Epithelial cell of esophagus (primary cell): ENCODE measurements at regions not wholly inside any gene's neighbourhood (a gene's known extent, or its start where the extent isn't known, plus 50 kb on each side); places are given as distances from the start of the nearest gene placed in this dataset.

ENCODE experiments used
- DNase-seq: peaks from one replicate; pipeline ENCODE4 v3.0.0; 2010; ENCODE audit warnings: low read depth
- H3K4me3 ChIP-seq: 2 replicates; pipeline ENCODE4 v1.5.1; 2011; ENCODE audit warnings: mild to moderate bottlenecking, low read length, control low read depth
- TF ChIP-seq, protein P1 (sequence below): IDR thresholded peaks from 2 replicates; pipeline ENCODE4 v1.5.1; 2011; ENCODE audit warnings: low read depth, mild to moderate bottlenecking, low read length, control low read depth, inconsistent platforms; ENCODE audit not compliant: insufficient read depth; ENCODE audit errors: missing control alignments

DNA sequence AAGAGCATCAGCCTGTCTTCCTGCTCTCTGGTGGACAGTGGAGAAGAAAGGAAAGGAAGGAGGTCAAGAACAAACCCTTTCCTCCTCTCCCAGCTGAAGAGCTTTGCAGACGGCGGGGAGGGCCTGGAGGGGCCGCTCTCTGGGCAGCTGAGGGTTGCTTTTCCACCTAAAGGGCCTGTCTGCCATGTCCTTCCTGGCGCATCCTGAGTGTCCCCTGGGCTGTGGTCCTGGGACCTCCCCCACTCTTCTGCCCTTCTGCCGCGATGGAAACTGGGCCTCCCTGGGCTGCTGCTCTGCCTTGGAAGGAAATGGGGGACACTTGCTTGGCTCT lies 107.0 kb downstream of the ETS2 start:
- DNase-seq, result no peak
- H3K4me3 ChIP-seq, result no peak overlapping the region
- TF ChIP-seq, protein P1, sequence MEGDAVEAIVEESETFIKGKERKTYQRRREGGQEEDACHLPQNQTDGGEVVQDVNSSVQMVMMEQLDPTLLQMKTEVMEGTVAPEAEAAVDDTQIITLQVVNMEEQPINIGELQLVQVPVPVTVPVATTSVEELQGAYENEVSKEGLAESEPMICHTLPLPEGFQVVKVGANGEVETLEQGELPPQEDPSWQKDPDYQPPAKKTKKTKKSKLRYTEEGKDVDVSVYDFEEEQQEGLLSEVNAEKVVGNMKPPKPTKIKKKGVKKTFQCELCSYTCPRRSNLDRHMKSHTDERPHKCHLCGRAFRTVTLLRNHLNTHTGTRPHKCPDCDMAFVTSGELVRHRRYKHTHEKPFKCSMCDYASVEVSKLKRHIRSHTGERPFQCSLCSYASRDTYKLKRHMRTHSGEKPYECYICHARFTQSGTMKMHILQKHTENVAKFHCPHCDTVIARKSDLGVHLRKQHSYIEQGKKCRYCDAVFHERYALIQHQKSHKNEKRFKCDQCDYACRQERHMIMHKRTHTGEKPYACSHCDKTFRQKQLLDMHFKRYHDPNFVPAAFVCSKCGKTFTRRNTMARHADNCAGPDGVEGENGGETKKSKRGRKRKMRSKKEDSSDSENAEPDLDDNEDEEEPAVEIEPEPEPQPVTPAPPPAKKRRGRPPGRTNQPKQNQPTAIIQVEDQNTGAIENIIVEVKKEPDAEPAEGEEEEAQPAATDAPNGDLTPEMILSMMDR, result no peak

DNA sequence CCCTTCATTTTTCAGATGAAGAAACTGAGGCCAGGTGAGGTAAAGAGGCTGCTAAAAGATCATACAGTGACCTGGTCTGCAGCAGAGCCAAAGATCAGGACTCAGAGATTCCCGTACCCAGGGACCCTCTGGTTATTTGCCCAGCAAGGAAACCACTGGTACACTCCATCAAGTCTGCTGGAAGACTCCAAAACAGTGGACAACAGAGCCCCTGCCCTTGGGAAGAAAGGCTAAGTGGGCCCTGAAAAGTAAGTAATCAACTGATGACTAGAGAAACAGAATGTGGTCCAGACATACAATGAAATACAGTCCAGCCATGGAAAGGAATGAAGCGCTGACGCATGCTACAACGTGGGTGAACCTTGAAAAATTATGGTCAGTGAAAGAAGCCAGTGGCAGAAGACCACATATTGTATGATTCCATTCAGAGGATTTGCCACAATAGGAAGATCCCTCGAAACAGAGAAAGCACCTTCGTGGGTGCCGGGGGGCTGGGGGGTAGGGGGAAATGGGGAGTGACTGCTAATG lies 106.4 kb downstream of the ETS2 start:
- H3K4me3 ChIP-seq, result no peak overlapping the region
- DNase-seq, result no peak
- TF ChIP-seq, protein P1, result no peak

DNA sequence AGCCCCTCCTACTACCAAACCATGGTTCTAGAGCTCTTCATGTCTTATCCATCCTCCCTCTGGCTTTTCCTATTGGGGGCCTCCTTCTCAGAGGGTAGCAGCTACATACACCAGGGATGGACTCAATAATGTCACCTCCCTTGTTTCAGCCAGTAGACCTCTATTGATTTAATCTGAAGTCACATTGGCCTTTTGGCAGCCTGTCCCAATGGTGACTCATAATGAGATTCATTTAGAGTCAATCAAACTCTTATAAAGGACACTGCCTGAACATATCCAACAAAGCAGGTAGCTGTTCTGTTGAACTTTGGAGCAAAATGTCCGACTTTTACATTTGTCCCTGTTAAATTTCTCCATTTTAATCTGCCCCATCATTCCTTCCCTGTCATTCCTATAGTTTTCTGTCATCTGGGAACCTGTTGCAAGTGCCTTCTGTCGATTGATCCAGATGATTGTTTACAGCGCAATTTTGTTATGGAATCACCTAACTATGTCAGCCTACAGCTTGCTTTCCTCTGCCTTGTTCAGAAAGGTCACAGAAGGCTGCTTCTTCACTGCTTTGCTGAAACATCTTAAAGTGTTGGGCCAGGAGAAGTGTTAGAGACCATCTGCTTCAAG lies 105.9 kb downstream of the ETS2 start:
- DNase-seq, result peak; percentile 51
- H3K4me3 ChIP-seq, result no peak overlapping the region
- TF ChIP-seq, protein P1, result no peak

DNA sequence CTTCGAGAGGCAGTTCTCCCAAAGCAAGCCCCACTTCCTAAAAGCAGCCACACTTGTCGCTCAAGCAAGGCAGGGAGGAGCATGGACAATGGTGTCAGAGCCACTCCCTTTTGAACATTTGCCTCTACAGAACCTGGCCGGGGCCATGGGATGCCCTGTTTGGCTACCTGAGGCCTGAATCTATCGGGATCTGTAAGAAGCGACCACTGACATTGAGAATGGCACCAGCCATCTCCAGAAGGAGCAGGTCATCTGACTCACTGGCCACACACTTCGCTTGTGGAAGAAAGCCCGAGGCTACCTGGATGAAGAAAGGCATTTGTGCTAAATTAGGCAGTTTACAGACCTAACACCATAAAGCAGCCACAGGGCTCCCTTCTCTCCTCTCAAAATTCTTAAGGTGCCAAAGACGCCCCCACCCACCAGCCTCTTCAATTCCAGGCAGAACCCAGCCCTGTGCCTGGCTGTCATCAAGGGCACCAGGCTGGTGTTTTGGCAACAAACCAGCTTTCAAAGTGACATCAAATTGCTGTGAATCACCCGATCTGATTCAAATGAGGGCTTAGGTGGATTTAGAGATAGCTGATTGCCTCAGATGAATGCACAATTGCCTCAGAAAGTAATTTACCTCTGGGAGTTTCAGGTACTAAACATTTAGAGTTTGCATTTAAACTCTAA lies 104.8 kb downstream of the ETS2 start:
- H3K4me3 ChIP-seq, result no peak overlapping the region
- peak; percentile 92 for DNase-seq
- TF ChIP-seq, protein P1, result no peak

DNA sequence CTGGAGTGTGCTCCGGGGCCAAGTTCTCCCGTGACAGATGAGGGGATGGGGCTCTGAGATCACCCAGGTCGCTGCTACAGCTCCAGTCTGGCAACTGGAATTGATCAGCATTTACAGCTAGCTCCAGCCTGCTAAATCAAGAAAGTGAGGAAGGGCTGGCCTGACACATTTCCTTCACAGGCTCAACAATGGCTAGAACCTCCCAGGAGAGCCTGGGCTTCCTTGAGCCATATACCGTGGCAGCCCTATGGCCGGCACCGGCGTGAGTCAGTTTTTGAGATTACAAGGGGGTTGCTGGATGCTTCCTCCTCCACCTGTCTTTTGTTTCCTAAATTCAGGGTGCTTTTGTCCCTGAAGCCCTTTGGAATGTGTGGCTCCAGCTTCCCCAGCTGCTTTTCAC lies 104.2 kb downstream of the ETS2 start:
- no peak for DNase-seq
- TF ChIP-seq, protein P1, result no peak
- no peak overlapping the region for H3K4me3 ChIP-seq

DNA sequence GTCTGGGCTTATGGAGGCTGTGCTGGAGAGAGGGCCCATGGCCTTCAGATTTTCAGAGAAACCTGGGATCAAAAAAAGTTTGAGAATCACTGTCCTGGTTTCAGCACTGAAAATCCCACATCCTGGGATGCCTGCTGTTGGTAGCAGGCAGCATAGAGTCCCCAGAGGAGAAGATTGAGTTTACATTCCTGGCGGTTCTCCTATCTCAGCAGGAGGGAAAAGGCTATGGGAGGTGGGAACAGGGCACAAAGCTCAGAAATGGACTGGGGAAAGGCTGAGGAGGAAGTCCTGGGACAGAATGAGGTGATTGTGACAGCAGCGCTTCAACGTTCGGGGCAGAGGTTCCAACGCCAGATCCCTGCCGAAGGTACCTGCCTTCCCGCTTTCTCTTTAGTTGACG lies 103.4 kb downstream of the ETS2 start:
- no peak for DNase-seq
- TF ChIP-seq, protein P1, result no peak
- H3K4me3 ChIP-seq, result no peak overlapping the region

DNA sequence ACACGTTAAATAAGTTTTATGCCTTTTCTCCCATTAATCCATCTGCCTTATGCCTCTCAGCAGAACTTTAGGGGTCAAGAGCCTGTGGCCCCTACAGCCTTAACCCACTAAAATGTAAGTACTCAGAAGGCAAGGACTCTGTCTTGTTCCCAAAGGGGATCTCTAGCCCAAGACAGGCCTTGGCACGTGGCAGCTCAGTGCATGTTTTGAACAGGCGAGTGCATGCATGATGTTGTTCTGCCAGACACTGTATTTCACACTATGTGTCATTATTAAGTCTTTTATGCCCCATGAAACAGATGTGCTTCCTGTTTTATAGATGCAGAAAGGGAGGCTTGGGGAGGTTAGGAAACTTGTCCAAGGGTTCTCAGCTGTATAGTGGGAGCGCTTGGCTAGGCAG lies 102.8 kb downstream of the ETS2 start:
- H3K4me3 ChIP-seq, result no peak overlapping the region
- TF ChIP-seq, protein P1, result no peak
- peak; percentile 88 for DNase-seq
